ENCODE measurements at regions not wholly inside any gene's neighbourhood (a gene's known extent, or its start where the extent isn't known, plus 50 kb on each side); places are given as distances from the start of the nearest gene placed in this dataset.
"Not testable (repeated sequence)": the region's sequence is repeated elsewhere in the genome, so short reads cannot be mapped to it uniquely, and the experiment has no call there.

- no peak for DNase-seq
Observed at GRCh38 chr4:29710519-29710918, 1009.6 kb upstream of the PCDH7 start.

- no peak for DNase-seq
Observed at GRCh38 chr4:29711226-29711625, 1008.9 kb upstream of the PCDH7 start.

GRCh38 chr4:29717287-29718057 lies 1002.7 kb upstream of the PCDH7 start:
- no peak for DNase-seq

- DNase-seq, result no peak
Observed at GRCh38 chr4:29718136-29718535, 1002.0 kb upstream of the PCDH7 start.

- no peak for DNase-seq
Observed at GRCh38 chr4:29722253-29722652, 997.9 kb upstream of the PCDH7 start.

GRCh38 chr4:29726938-29727337 lies 993.2 kb upstream of the PCDH7 start:
- DNase-seq, result no peak

GRCh38 chr4:29734343-29735213 lies 985.6 kb upstream of the PCDH7 start:
- DNase-seq, result no peak

GRCh38 chr4:29756966-29757365 lies 963.2 kb upstream of the PCDH7 start:
- no peak for DNase-seq

- no peak for DNase-seq
Observed at GRCh38 chr4:29762151-29762550, 958.0 kb upstream of the PCDH7 start.

- DNase-seq, result no peak
Observed at GRCh38 chr4:29770627-29771026, 949.5 kb upstream of the PCDH7 start.

- not testable (repeated sequence) for DNase-seq
Observed at GRCh38 chr4:29788123-29788522, 932.0 kb upstream of the PCDH7 start.

- no peak for DNase-seq
Observed at GRCh38 chr4:29805245-29805644, 914.9 kb upstream of the PCDH7 start.

GRCh38 chr4:29805916-29806480 lies 914.2 kb upstream of the PCDH7 start:
- DNase-seq, result no peak

GRCh38 chr4:29817961-29818360 lies 902.2 kb upstream of the PCDH7 start:
- DNase-seq, result no peak

- no peak for DNase-seq
Observed at GRCh38 chr4:29829067-29829466, 891.1 kb upstream of the PCDH7 start.

- DNase-seq, result no peak
Observed at GRCh38 chr4:29852537-29852936, 867.6 kb upstream of the PCDH7 start.

- DNase-seq, result no peak
Observed at GRCh38 chr4:29853833-29854232, 866.3 kb upstream of the PCDH7 start.

GRCh38 chr4:29861307-29861706 lies 858.9 kb upstream of the PCDH7 start:
- no peak for DNase-seq

GRCh38 chr4:29867412-29867811 lies 852.8 kb upstream of the PCDH7 start:
- DNase-seq, result no peak

- no peak for DNase-seq
Observed at GRCh38 chr4:29900336-29900735, 819.8 kb upstream of the PCDH7 start.

- no peak for DNase-seq
Observed at GRCh38 chr4:29908276-29908675, 811.9 kb upstream of the PCDH7 start.

GRCh38 chr4:29927895-29928294 lies 792.3 kb upstream of the PCDH7 start:
- no peak for DNase-seq

- no peak for DNase-seq
Observed at GRCh38 chr4:29948451-29948850, 771.7 kb upstream of the PCDH7 start.

- no peak for DNase-seq
Observed at GRCh38 chr4:29948858-29949257, 771.3 kb upstream of the PCDH7 start.
